ENCODE measurements at regions not wholly inside any gene's neighbourhood (a gene's known extent, or its start where the extent isn't known, plus 50 kb on each side); places are given as distances from the start of the nearest gene placed in this dataset.

DNA sequence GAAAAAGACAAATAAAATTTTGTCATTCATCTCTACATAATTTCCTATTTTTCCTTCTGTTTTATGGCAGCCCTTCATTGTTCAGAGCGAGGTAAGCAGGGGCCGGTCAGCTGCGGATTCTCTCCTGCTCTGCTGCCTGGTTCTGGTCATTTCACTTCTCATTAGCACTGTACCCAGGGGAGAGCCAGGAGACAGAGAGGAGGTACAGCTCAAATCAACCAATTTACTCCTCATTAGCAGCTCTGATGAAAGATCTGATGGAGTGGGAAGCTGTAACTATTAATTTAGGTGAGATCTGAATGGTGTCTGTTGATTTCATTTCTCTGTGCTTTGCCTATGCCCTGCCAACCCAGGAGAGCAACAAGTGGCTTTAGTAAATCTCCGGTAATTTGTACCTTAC is 241.5 kb upstream of the PFKP start:
- no peaks in the 10 kb centered on the region for H3K9me3 ChIP-seq (ENCODE audit: severe bottlenecking)
- TF ChIP-seq, protein P1, sequence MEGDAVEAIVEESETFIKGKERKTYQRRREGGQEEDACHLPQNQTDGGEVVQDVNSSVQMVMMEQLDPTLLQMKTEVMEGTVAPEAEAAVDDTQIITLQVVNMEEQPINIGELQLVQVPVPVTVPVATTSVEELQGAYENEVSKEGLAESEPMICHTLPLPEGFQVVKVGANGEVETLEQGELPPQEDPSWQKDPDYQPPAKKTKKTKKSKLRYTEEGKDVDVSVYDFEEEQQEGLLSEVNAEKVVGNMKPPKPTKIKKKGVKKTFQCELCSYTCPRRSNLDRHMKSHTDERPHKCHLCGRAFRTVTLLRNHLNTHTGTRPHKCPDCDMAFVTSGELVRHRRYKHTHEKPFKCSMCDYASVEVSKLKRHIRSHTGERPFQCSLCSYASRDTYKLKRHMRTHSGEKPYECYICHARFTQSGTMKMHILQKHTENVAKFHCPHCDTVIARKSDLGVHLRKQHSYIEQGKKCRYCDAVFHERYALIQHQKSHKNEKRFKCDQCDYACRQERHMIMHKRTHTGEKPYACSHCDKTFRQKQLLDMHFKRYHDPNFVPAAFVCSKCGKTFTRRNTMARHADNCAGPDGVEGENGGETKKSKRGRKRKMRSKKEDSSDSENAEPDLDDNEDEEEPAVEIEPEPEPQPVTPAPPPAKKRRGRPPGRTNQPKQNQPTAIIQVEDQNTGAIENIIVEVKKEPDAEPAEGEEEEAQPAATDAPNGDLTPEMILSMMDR (IDR thresholded peaks at IDR 0.05; ENCODE audit: poor library complexity, severe bottlenecking): no peak
- no peaks in the 10 kb centered on the region for H3K36me3 ChIP-seq (ENCODE audit: low read depth)
- H3K4me3 ChIP-seq (ENCODE audit: severe bottlenecking): no peak overlapping the region
- peaks cover 25% of the 10 kb centered on the region for H3K27me3 ChIP-seq (ENCODE audit: insufficient read depth, poor library complexity, severe bottlenecking)
- no peaks in the 10 kb centered on the region for H3K4me1 ChIP-seq (ENCODE audit: insufficient read depth, poor library complexity, severe bottlenecking)
- no peak for ATAC-seq (ENCODE audit: low read depth)
- H3K27ac ChIP-seq (ENCODE audit: poor library complexity, severe bottlenecking): no peak overlapping the region
- DNase-seq (ENCODE audit: low spot score): no peak

DNA sequence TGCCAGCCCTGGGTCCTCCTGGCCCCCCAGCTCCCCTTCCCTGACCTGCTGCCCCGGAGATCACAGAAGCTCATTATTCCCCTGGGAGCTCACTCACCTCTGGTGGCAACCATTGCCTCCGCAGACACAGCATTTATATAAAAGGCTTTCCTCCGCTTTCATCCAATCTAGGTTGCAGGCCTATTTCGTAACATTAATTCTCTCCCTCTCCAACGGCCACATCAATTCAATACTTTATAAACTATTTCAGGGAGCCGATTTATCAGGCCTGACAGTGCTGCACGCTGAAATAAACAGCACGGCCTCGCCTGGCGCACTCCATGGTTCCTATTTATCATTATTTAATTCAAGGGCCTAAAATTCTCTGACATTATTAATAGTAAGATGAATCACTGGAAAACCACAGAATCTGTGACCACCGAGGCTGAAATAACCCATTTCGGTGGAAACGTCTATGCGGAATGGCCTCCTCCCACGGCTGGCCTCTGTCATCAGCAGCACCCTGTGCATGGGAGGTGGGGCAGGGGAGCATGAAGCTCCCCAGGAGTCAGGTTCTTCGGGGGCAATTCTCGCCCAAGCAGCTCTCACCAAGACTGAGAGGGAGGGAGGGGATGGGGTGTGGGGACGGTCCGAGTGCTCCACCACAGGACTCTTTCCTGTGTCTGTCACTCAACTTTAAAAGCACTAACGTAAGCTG is 249.3 kb upstream of the PFKP start:
- H3K36me3 ChIP-seq (ENCODE audit: low read depth): no peaks in the 10 kb centered on the region
- no peak overlapping the region for H3K4me3 ChIP-seq (ENCODE audit: severe bottlenecking)
- no peak for ATAC-seq (ENCODE audit: low read depth)
- peaks cover 28% of the 10 kb centered on the region for H3K27me3 ChIP-seq (ENCODE audit: insufficient read depth, poor library complexity, severe bottlenecking)
- H3K4me1 ChIP-seq (ENCODE audit: insufficient read depth, poor library complexity, severe bottlenecking): no peaks in the 10 kb centered on the region
- H3K9me3 ChIP-seq (ENCODE audit: severe bottlenecking): no peaks in the 10 kb centered on the region
- TF ChIP-seq, protein P1 (IDR thresholded peaks at IDR 0.05; ENCODE audit: poor library complexity, severe bottlenecking): no peak
- no peak overlapping the region for H3K27ac ChIP-seq (ENCODE audit: poor library complexity, severe bottlenecking)
- no peak for DNase-seq (ENCODE audit: low spot score)

DNA sequence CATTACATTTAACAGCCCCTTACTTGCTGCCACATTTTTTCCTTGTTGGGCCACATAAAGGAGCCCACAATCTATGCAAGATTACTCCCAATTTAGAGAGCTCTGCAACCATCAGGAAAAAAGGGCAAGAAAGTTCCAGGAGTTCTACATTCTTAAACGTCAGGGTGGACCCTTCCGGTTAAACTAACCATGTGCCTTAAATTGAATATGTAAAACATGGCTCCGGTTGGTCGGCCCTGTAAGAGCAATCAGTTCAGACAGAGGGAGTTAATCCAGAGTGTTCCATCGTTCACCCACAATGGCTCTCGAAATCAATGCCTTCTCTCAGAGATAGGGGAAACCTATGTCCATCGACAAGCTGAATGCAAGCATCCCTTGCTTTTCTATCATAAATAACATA is 253.7 kb upstream of the PFKP start:
- H3K4me1 ChIP-seq (ENCODE audit: insufficient read depth, poor library complexity, severe bottlenecking): no peaks in the 10 kb centered on the region
- no peak overlapping the region for H3K4me3 ChIP-seq (ENCODE audit: severe bottlenecking)
- H3K27ac ChIP-seq (ENCODE audit: poor library complexity, severe bottlenecking): no peak overlapping the region
- DNase-seq (ENCODE audit: low spot score) (no peak), ATAC-seq (ENCODE audit: low read depth) (no peak)
- H3K36me3 ChIP-seq (ENCODE audit: low read depth): no peaks in the 10 kb centered on the region
- TF ChIP-seq, protein P1 (IDR thresholded peaks at IDR 0.05; ENCODE audit: poor library complexity, severe bottlenecking): no peak
- no peaks in the 10 kb centered on the region for H3K9me3 ChIP-seq (ENCODE audit: severe bottlenecking)
- no peaks in the 10 kb centered on the region for H3K27me3 ChIP-seq (ENCODE audit: insufficient read depth, poor library complexity, severe bottlenecking)

DNA sequence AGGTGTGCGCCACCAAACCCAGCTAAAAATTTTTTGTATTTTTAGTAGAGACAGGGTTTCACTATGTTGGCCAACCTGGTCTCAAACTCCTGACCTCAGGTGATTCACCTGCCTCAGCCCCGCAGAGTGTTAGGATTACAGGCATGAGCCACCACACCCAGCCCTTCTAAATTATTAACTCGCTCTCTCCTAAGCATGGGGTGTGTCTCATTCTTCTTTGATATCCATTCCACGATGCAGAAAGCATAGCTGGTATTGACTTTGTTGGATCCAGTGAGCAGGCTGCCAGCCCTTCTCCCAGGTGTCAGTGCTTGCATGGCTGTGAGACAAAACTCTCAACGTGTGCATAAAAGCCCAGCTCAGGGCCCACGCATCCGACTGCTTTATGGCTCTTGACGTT is 254.1 kb upstream of the PFKP start:
- Histone ChIP-seq H3K36me3 (ENCODE audit: low read depth) (no peaks in the 10 kb centered on the region), H3K27ac (ENCODE audit: poor library complexity, severe bottlenecking) (no peak overlapping the region), H3K4me1 (ENCODE audit: insufficient read depth, poor library complexity, severe bottlenecking) (no peaks in the 10 kb centered on the region), H3K27me3 (ENCODE audit: insufficient read depth, poor library complexity, severe bottlenecking) (no peaks in the 10 kb centered on the region), H3K9me3 (ENCODE audit: severe bottlenecking) (no peaks in the 10 kb centered on the region), H3K4me3 (ENCODE audit: severe bottlenecking) (no peak overlapping the region)
- TF ChIP-seq, protein P1 (IDR thresholded peaks at IDR 0.05; ENCODE audit: poor library complexity, severe bottlenecking): no peak
- DNase-seq (ENCODE audit: low spot score) (no peak), ATAC-seq (ENCODE audit: low read depth) (no peak)

DNA sequence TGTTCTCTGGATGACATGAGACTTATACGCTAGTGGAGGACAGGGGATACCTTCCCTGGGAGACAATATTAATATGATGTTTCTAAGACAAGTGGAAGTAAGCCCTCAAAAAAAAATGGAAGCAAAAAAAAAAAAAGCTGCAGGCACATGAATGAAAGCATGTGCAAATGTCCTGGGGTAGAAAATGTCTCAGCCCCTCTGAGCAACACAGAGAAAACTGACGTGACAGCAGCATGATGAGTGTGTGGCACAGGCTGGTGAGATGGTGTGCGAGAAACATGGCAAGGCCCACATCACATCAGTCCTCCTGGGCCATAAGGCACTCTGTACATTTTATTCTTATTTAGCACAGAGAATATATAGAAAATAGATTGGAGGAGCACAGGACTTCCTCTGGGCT is 254.7 kb upstream of the PFKP start:
- TF ChIP-seq, protein P1 (IDR thresholded peaks at IDR 0.05; ENCODE audit: poor library complexity, severe bottlenecking): no peak
- no peak overlapping the region for H3K27ac ChIP-seq (ENCODE audit: poor library complexity, severe bottlenecking)

More for the DNA sequence above, 254.7 kb upstream of the PFKP start:
- H3K27me3 ChIP-seq (ENCODE audit: insufficient read depth, poor library complexity, severe bottlenecking): no peaks in the 10 kb centered on the region
- no peak overlapping the region for H3K4me3 ChIP-seq (ENCODE audit: severe bottlenecking)
- no peak for ATAC-seq (ENCODE audit: low read depth)
- no peaks in the 10 kb centered on the region for H3K4me1 ChIP-seq (ENCODE audit: insufficient read depth, poor library complexity, severe bottlenecking)
- DNase-seq (ENCODE audit: low spot score): no peak
- H3K36me3 ChIP-seq (ENCODE audit: low read depth): no peaks in the 10 kb centered on the region
- no peaks in the 10 kb centered on the region for H3K9me3 ChIP-seq (ENCODE audit: severe bottlenecking)

Data from RWPE2 (cell line).